Psoas muscle (tissue), 7 donors: ENCODE measurements at regions not wholly inside any gene's neighbourhood (a gene's known extent, or its start where the extent isn't known, plus 50 kb on each side); places are given as distances from the start of the nearest gene placed in this dataset.

Experiments used
- ATAC-seq, 4 donors: fragments of 200-7000 bp; cut with Tn5 transposase; one replicate each; pipeline ENCODE4 v1.9.1; 2020; ENCODE audit warnings: moderate library complexity in 3 of 4, mild to moderate bottlenecking in 2 of 4
- DNase-seq, 2 donors: peaks; one replicate each; pipeline ENCODE4 v3.0.0-alpha.2; 2020
- H3K27ac ChIP-seq: fragments of 200-600 bp; one replicate; pipeline ENCODE4 v1.8.0; 2022
- H3K27me3 ChIP-seq, 3 donors: fragments of 200-600 bp in 1 of 3; one replicate each; pipeline versions ENCODE4 v1.6.1 to v1.8.0; 2013 to 2022; ENCODE audit warnings: low read length in 2 of 3, mild to moderate bottlenecking in 2 of 3, moderate library complexity in 1 of 3; ENCODE audit not compliant: insufficient read depth in 3 of 3
- H3K36me3 ChIP-seq, 2 donors: fragments of 200-600 bp in 1 of 2; one replicate each; pipeline versions ENCODE4 v1.6.1 to v1.8.0; 2013 to 2022; ENCODE audit warnings: low read depth in 1 of 2, mild to moderate bottlenecking in 1 of 2, moderate library complexity in 1 of 2; ENCODE audit not compliant: insufficient read depth in 1 of 2
- H3K4me1 ChIP-seq: fragments of 200-600 bp; one replicate; pipeline ENCODE4 v1.8.0; 2022
- H3K4me3 ChIP-seq: fragments of 200-600 bp; one replicate; pipeline ENCODE4 v1.8.0; 2022; ENCODE audit warnings: mild to moderate bottlenecking
- H3K9me3 ChIP-seq: fragments of 200-600 bp; one replicate; pipeline ENCODE4 v1.8.0; 2022
- CTCF ChIP-seq: fragments of 200-600 bp; IDR thresholded peaks from one replicate; pipeline ENCODE4 v1.8.0; 2022; ENCODE audit warnings: antibody characterized with exemption
- WGBS, 3 donors: extraction: QIAGEN DNeasy Blood & Tissue Kit; methylation state at CpG; one replicate each; pipeline versions ENCODE4 v1.1.6 to v1.1.7; 2013; 5-methylcytosine and 5-hydroxymethylcytosine counted together
- intact Hi-C, 2 donors: fragments of 100-400 bp; cut with DNase I; formaldehyde crosslinking; loops; one replicate each; pipeline versions ENCODE4 v1.11.0 to v1.14.2; 2022
- donor health status: healthy with polysubstance abuse.
- donor health status: DM: no; HTN: no; CAD: no; lungs with moderate emphysema.
- donor health status: Bipolar disorder and iron deficiency.
- donor health status: healthy.
- donor health status: DM: yes; HTN: yes; CAD: no.
- donor health status: DM: no; HTN: no; CAD: no.
- donor health status: DM: yes; HTN: yes; CAD: no.

DNA sequence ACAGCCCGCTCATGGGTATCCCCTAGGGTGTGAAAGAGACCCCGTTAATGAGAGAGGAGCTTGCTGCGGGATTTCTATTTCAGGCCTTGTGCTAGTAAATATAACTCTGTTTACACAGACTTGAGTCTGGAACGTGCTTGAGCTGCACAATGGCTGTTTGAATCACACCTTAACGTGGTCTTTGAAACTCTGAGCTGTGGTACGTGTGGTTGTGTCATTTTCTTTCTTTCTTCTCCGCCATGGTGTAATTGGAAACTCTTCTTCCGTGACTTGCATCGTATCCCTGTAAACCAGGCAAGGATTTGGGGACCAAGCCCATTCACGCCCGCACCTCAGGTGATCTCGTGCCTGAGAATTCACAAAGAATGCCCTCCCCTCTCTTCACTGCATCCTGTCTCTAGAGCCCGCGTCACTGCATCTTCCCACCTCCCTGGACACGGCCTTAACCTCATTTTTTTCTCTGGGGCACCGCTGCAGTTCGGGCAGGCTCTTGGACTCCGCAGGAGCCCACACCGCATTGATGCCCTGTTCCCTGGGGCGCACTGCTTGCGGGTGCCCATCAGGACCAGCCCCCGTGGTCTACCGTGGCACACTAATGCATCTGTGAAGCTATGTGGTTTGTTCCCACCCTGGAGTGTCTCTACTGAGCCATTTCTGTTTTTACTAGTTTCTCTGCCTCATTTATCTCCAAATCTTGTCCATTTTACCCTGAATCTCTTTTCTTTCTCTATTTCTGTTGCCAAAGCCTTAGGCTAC, 78.4 kb upstream of the PARP11 start:
- TF ChIP-seq CTCF, result no peak
- Histone ChIP-seq H3K27ac (no peak overlapping the region), H3K4me1 (no peaks in the 10 kb centered on the region), H3K27me3 (peaks cover 0 to 5% (median 0%) of the 10 kb centered on the region in 3 donors), H3K9me3 (no peaks in the 10 kb centered on the region), H3K4me3 (no peak overlapping the region), H3K36me3 (no peaks in the 10 kb centered on the region)
- no peak for DNase-seq
- WGBS, 3 donors, result 73 to 78% (median 76%) methylated on average over 23 of the region's 23 CpGs
- intact Hi-C loops, result no loop called here
- ATAC-seq, result no peak

GRCh38 chr12:3950714-3951320, 77.6 kb upstream of the PARP11 start:
- DNase-seq (no peak), ATAC-seq (no peak)
- Histone ChIP-seq H3K27me3 (peaks cover 0 to 5% (median 0%) of the 10 kb centered on the region in 3 donors), H3K36me3 (no peaks in the 10 kb centered on the region), H3K4me3 (no peak overlapping the region), H3K9me3 (no peaks in the 10 kb centered on the region), H3K4me1 (no peaks in the 10 kb centered on the region), H3K27ac (no peak overlapping the region)
- intact Hi-C loops, result no loop called here
- TF ChIP-seq CTCF, result no peak
- 46 to 58% (median 48%) methylated on average over 7 of the region's 7 CpGs for WGBS, 3 donors

- WGBS, 3 donors, result 89% methylated on average over 5 of the region's 5 CpGs
- DNase-seq (no peak), ATAC-seq (no peak)
- no peaks in the 10 kb centered on the region for H3K4me1 ChIP-seq
- H3K9me3 ChIP-seq, result no peaks in the 10 kb centered on the region
- intact Hi-C loops, result no loop called here
- H3K4me3 ChIP-seq, result no peak overlapping the region
- TF ChIP-seq CTCF, result no peak
- no peak overlapping the region for H3K27ac ChIP-seq
- peaks cover 0 to 5% (median 0%) of the 10 kb centered on the region in 3 donors for H3K27me3 ChIP-seq
- H3K36me3 ChIP-seq, result no peaks in the 10 kb centered on the region
Measured at GRCh38 chr12:3947781-3948180, 74.6 kb upstream of the PARP11 start.

GRCh38 chr12:3945671-3946070, 72.5 kb upstream of the PARP11 start:
- H3K4me3 ChIP-seq, result no peak overlapping the region
- no peaks in the 10 kb centered on the region for H3K4me1 ChIP-seq
- no peaks in the 10 kb centered on the region for H3K36me3 ChIP-seq
- WGBS, 3 donors, result 39 to 51% (median 48%) methylated on average over 3 of the region's 3 CpGs
- intact Hi-C loops, result no loop called here
- ATAC-seq, result no peak
- TF ChIP-seq CTCF, result no peak
- no peak overlapping the region for H3K27ac ChIP-seq
- peaks cover 0 to 5% (median 2%) of the 10 kb centered on the region in 3 donors for H3K27me3 ChIP-seq
- H3K9me3 ChIP-seq, result no peaks in the 10 kb centered on the region
- no peak for DNase-seq
